CD4-positive, alpha-beta memory T cell (primary cell): ENCODE measurements at regions not wholly inside any gene's neighbourhood (a gene's known extent, or its start where the extent isn't known, plus 50 kb on each side); places are given as distances from the start of the nearest gene placed in this dataset.

Experiments used
- CTCF ChIA-PET: fragments of 350-600 bp; sonication (Branson Sonifier 250); formaldehyde crosslinking; loops from one replicate; lab custom pipeline; 2021; ENCODE audit warnings: inconsistent platforms; ENCODE audit not compliant: partially characterized antibody; lab: Charles Lee
- POLR2A ChIA-PET: fragments of 350-600 bp; sonication (Branson Sonifier 250); formaldehyde crosslinking; loops from one replicate; lab custom pipeline; 2021; ENCODE audit not compliant: partially characterized antibody; lab: Charles Lee
- DNase-seq, 5 donors: peaks; one replicate each; pipeline versions ENCODE4 v3.0.0 to v3.0.0-alpha.2; 2020 to 2022; ENCODE audit warnings: mixed read lengths in 1 of 5
- H3K27ac ChIP-seq: one replicate; pipeline ENCODE4 v1.7.0; 2013; ENCODE audit warnings: low read depth, low read length
- H3K27me3 ChIP-seq: 2 replicates; pipeline ENCODE4 v1.7.0; 2013; ENCODE audit warnings: mild to moderate bottlenecking, low read length, moderate library complexity; ENCODE audit not compliant: insufficient read depth
- H3K36me3 ChIP-seq: 2 replicates; pipeline ENCODE4 v1.7.0; 2013; ENCODE audit warnings: mild to moderate bottlenecking, low read length, moderate library complexity; ENCODE audit not compliant: insufficient read depth
- H3K4me1 ChIP-seq: 2 replicates; pipeline ENCODE4 v1.7.0; 2013; ENCODE audit warnings: mild to moderate bottlenecking, low read length, moderate library complexity; ENCODE audit not compliant: insufficient read depth
- H3K4me3 ChIP-seq, 2 donors: one replicate each; pipeline ENCODE4 v1.7.0; 2013; ENCODE audit warnings: low read length in 2 of 2, mild to moderate bottlenecking in 1 of 2
- H3K9me3 ChIP-seq, 2 donors: one replicate each; pipeline ENCODE4 v1.7.0; 2013; ENCODE audit warnings: low read length in 2 of 2, control low read depth in 1 of 2; ENCODE audit not compliant: control insufficient read depth in 1 of 2
- H3K27ac Mint-ChIP-seq, 7 donors: one replicate each; pipeline ENCODE4 v1.8.0; 2020 to 2021; ENCODE audit warnings: mixed read lengths in 7 of 7, mild to moderate bottlenecking in 6 of 7, inconsistent platforms in 3 of 7, moderate library complexity in 3 of 7
- H3K27me3 Mint-ChIP-seq, 2 donors: one replicate each; pipeline ENCODE4 v1.8.0; 2020 to 2021; ENCODE audit warnings: mixed read lengths in 2 of 2
- H3K36me3 Mint-ChIP-seq, 2 donors: one replicate each; pipeline ENCODE4 v1.8.0; 2020 to 2021; ENCODE audit warnings: mixed read lengths in 2 of 2, inconsistent platforms in 1 of 2, mild to moderate bottlenecking in 1 of 2
- H3K4me1 Mint-ChIP-seq, 4 donors: one replicate each; pipeline ENCODE4 v1.8.0; 2020 to 2021; ENCODE audit warnings: mixed read lengths in 4 of 4, mild to moderate bottlenecking in 1 of 4
- H3K4me3 Mint-ChIP-seq, 8 donors: one replicate each; pipeline ENCODE4 v1.8.0; 2020 to 2021; ENCODE audit warnings: mixed read lengths in 8 of 8, mild to moderate bottlenecking in 7 of 8, moderate library complexity in 6 of 8, inconsistent platforms in 3 of 8
- H3K9me3 Mint-ChIP-seq, 8 donors: one replicate each; pipeline ENCODE4 v1.8.0; 2020 to 2021; ENCODE audit warnings: mixed read lengths in 8 of 8, mild to moderate bottlenecking in 5 of 8, inconsistent platforms in 3 of 8, moderate library complexity in 1 of 8
- intact Hi-C: fragments of 100-400 bp; cut with micrococcal nuclease; formaldehyde crosslinking; loops from one replicate; pipeline ENCODE4 v1.15.1; 2023

DNA sequence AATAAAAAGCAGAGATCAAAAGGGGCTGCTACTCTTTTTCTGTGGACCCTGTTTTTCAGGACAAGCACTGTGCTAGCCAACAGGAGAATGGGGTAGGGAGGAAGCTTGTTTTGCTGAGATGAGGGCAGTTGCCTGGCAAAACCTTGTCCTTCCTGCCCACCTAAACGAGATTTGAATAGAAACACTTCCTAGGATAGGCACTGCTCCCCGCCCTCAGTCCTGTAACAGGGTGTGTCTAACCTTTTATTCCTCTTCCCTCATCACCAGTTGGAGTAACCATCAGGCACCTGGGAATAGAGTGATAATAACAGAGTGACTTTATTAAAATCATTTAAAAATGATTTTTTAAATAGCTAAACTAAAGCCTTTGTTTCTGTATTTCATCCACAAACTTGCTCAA is 368.8 kb downstream of the LNPK start:
- Mint-ChIP-seq H3K27ac (no peak overlapping the region), H3K4me3 (no peak overlapping the region), H3K9me3 (peaks cover 0 to 2% (median 0%) of the 10 kb centered on the region in 8 donors), H3K36me3 (no peaks in the 10 kb centered on the region), H3K4me1 (no peaks in the 10 kb centered on the region), H3K27me3 (peaks cover 0 to 5% of the 10 kb centered on the region in 2 donors)
- Histone ChIP-seq H3K27me3 (no peaks in the 10 kb centered on the region), H3K4me3 (no peak overlapping the region), H3K9me3 (no peaks in the 10 kb centered on the region), H3K27ac (no peak overlapping the region), H3K36me3 (no peaks in the 10 kb centered on the region), H3K4me1 (no peaks in the 10 kb centered on the region)
- POLR2A ChIA-PET: interaction anchor here (0.7 kb wide), 1 partner anchor 12 kb away, joined by 3 read pairs; no protein-coding TSS in a partner anchor
- intact Hi-C loops: no loop called here
- CTCF ChIA-PET: interaction anchor here (1.5 kb wide), 1 partner anchor 10 kb away, joined by 5 read pairs; no protein-coding TSS in a partner anchor
- no peak for DNase-seq

- Mint-ChIP-seq H3K4me1 (no peaks in the 10 kb centered on the region), H3K4me3 (no peak overlapping the region), H3K27me3 (peaks cover 0 to 5% of the 10 kb centered on the region in 2 donors), H3K9me3 (no peaks in the 10 kb centered on the region), H3K36me3 (no peaks in the 10 kb centered on the region), H3K27ac (no peak overlapping the region)
- Histone ChIP-seq H3K27me3 (no peaks in the 10 kb centered on the region), H3K4me3 (no peak overlapping the region), H3K4me1 (no peaks in the 10 kb centered on the region), H3K36me3 (no peaks in the 10 kb centered on the region), H3K27ac (no peak overlapping the region), H3K9me3 (no peaks in the 10 kb centered on the region)
- ChIA-PET CTCF (no interaction called here), POLR2A (no interaction called here)
- DNase-seq: no peak
- intact Hi-C loops: no loop called here
Measured at GRCh38 chr2:175631245-175631623, 370.8 kb downstream of the LNPK start.

DNA sequence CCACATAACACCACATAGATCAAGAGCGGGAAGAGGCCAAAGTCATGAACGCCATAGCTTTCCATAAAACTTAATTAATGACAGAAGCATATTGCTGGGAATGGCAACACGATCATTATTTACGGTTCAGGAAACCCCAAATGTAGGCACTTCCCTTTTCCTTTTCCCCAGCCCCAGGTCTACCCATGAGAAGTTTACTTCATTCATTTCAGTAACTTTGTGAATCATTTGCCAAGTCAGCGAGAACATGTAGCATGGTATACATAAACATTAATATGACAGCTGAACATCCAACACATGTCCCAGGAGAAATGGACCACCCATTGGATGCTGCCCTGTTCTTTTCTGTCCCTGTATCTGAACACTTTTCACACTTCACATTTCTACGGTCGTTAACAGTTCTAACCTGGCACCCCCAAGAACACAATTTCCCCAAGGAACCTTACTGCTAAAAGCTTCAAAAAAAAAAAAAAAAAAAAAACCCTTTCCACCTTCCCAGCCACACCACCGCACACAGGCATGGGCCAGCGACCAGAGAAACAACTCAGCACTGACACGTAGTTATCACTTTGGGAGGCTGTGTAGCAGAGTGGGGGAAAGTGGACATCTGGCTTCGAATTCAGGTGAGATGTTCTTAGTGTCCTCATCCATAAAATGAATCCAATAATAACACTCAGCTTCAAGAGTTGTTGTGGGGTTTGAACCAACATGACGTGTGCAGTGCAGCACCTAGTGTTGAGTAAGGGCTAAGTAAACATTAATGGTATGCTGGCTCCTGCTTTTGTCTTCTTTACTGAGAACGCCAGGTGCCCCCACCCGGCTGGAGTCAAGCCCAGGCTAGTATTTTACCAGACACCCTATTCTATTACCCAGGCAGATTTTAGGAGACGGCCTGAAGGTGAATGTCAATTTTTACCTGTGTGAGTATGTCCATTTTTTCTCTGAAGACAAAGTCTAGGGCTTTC is 371.5 kb downstream of the LNPK start:
- no peak for DNase-seq
- Histone ChIP-seq H3K27me3 (no peaks in the 10 kb centered on the region), H3K27ac (no peak overlapping the region), H3K4me1 (no peaks in the 10 kb centered on the region), H3K36me3 (no peaks in the 10 kb centered on the region), H3K9me3 (no peaks in the 10 kb centered on the region), H3K4me3 (no peak overlapping the region)
- H3K9me3 Mint-ChIP-seq: no peaks in the 10 kb centered on the region
- peaks cover 0 to 5% of the 10 kb centered on the region in 2 donors for H3K27me3 Mint-ChIP-seq
- no peak overlapping the region for H3K4me3 Mint-ChIP-seq
- ChIA-PET CTCF (no interaction called here), POLR2A (no interaction called here)
- no peak overlapping the region for H3K27ac Mint-ChIP-seq
- H3K36me3 Mint-ChIP-seq: no peaks in the 10 kb centered on the region
- no peaks in the 10 kb centered on the region for H3K4me1 Mint-ChIP-seq
- intact Hi-C loops: no loop called here

- Histone ChIP-seq H3K4me3 (no peak overlapping the region), H3K36me3 (no peaks in the 10 kb centered on the region), H3K27ac (no peak overlapping the region), H3K27me3 (no peaks in the 10 kb centered on the region), H3K4me1 (no peaks in the 10 kb centered on the region), H3K9me3 (no peaks in the 10 kb centered on the region)
- ChIA-PET CTCF (no interaction called here), POLR2A (no interaction called here)
- Mint-ChIP-seq H3K9me3 (peaks cover 0 to 3% (median 0%) of the 10 kb centered on the region in 8 donors), H3K27me3 (peaks cover 0 to 5% of the 10 kb centered on the region in 2 donors), H3K27ac (no peak overlapping the region), H3K4me1 (peaks cover 0 to 3% (median 0%) of the 10 kb centered on the region in 4 donors), H3K36me3 (no peaks in the 10 kb centered on the region), H3K4me3 (no peak overlapping the region)
- no peak for DNase-seq
- intact Hi-C loops: no loop called here
Measured at GRCh38 chr2:175628243-175628642, 373.8 kb downstream of the LNPK start.

DNA sequence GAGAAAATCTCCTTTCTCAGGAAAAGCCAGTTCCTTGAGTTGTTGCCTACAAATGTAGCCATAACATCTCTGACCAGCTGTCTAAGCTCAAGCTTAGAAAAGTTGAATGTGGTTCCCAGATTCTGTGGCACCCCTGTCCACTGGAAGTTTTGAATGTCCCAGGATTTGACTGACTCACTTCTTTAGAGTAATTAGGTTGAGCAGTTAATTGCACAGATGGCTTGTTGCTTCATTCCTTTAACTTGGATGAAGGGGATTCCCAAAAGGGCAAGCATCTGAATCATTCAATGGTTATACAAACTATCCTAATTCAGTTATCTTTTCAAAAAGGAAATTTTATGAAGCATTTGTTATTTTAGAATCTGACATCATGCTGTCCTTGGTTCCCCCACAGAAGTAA is 374.7 kb downstream of the LNPK start:
- Mint-ChIP-seq H3K36me3 (no peaks in the 10 kb centered on the region), H3K4me3 (no peak overlapping the region), H3K27ac (no peak overlapping the region), H3K9me3 (peaks cover 0 to 4% (median 0%) of the 10 kb centered on the region in 8 donors), H3K27me3 (peaks cover 0 to 5% of the 10 kb centered on the region in 2 donors), H3K4me1 (peaks cover 0 to 3% (median 0%) of the 10 kb centered on the region in 4 donors)
- POLR2A ChIA-PET: no interaction called here
- no peaks in the 10 kb centered on the region for H3K36me3 ChIP-seq
- CTCF ChIA-PET: no interaction called here
- DNase-seq: no peak
- H3K4me1 ChIP-seq: no peaks in the 10 kb centered on the region
- H3K27ac ChIP-seq: no peak overlapping the region
- intact Hi-C loops: no loop called here
- no peak overlapping the region for H3K4me3 ChIP-seq
- H3K27me3 ChIP-seq: no peaks in the 10 kb centered on the region
- H3K9me3 ChIP-seq: no peaks in the 10 kb centered on the region

DNA sequence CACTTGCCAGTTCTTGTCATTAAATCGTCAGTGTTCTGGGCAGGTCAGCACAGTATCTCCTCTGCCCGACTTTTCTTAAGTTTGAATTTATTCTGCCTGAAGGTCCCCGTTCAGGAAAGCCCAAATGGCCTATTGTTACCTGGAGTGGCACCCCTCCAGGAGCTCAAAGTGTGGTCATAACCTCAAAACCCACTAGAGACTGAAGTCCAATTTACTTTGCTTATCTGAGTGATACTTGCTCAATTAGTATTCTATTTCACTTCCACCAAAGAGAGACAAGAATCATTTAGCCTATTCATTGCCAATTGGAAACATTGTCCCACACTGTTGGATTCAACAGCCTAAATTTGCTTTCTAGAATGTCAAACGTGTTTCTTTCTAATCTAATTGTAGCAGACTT is 375.3 kb downstream of the LNPK start:
- H3K4me3 Mint-ChIP-seq: no peak overlapping the region
- no peak for DNase-seq
- H3K27me3 Mint-ChIP-seq: peaks cover 0 to 5% of the 10 kb centered on the region in 2 donors
- H3K36me3 ChIP-seq: no peaks in the 10 kb centered on the region
- H3K27ac Mint-ChIP-seq: no peak overlapping the region
- H3K27me3 ChIP-seq: no peaks in the 10 kb centered on the region
- ChIA-PET CTCF (no interaction called here), POLR2A (no interaction called here)
- H3K9me3 ChIP-seq: no peaks in the 10 kb centered on the region
- no peak overlapping the region for H3K27ac ChIP-seq
- peaks cover 0 to 3% (median 0%) of the 10 kb centered on the region in 4 donors for H3K4me1 Mint-ChIP-seq
- intact Hi-C loops: no loop called here
- H3K36me3 Mint-ChIP-seq: no peaks in the 10 kb centered on the region
- peaks cover 0 to 4% (median 0%) of the 10 kb centered on the region in 8 donors for H3K9me3 Mint-ChIP-seq
- H3K4me3 ChIP-seq: no peak overlapping the region
- H3K4me1 ChIP-seq: no peaks in the 10 kb centered on the region

GRCh38 chr2:175624785-175625184 is 377.3 kb downstream of the LNPK start:
- H3K4me1 ChIP-seq: no peaks in the 10 kb centered on the region
- H3K36me3 ChIP-seq: no peaks in the 10 kb centered on the region
- no peak overlapping the region for H3K4me3 ChIP-seq
- no peak for DNase-seq
- Mint-ChIP-seq H3K27ac (no peak overlapping the region), H3K27me3 (peaks cover 7 to 8% of the 10 kb centered on the region in 2 donors), H3K4me3 (no peak overlapping the region), H3K9me3 (peaks cover 0 to 4% (median under 1%) of the 10 kb centered on the region in 8 donors), H3K4me1 (peaks cover 0 to 3% (median 0%) of the 10 kb centered on the region in 4 donors), H3K36me3 (no peaks in the 10 kb centered on the region)
- H3K27ac ChIP-seq: no peak overlapping the region
- CTCF ChIA-PET: interaction anchor here (1.3 kb wide), 1 partner anchor 11 kb away, joined by 3 read pairs; no protein-coding TSS in a partner anchor
- POLR2A ChIA-PET: no interaction called here
- intact Hi-C loops: no loop called here
- no peaks in the 10 kb centered on the region for H3K27me3 ChIP-seq
- no peaks in the 10 kb centered on the region for H3K9me3 ChIP-seq
